H1 (cell line): ENCODE measurements at regions not wholly inside any gene's neighbourhood (a gene's known extent, or its start where the extent isn't known, plus 50 kb on each side); places are given as distances from the start of the nearest gene placed in this dataset.

ENCODE experiments used
- CTCF ChIA-PET: fragments of 300-600 bp; sonication (Branson Sonifier 250); formaldehyde crosslinking; loops from one replicate; lab custom pipeline; 2021; ENCODE audit not compliant: partially characterized antibody; lab: Charles Lee
- POLR2A ChIA-PET: fragments of 300-600 bp; sonication (Branson Sonifier 250); formaldehyde crosslinking; loops from one replicate; lab custom pipeline; 2021; ENCODE audit warnings: inconsistent platforms; ENCODE audit not compliant: partially characterized antibody; lab: Charles Lee
- DNase-seq, 2 experiments: peaks; one replicate each; pipeline versions ENCODE4 v3.0.0 to v3.0.0-alpha.2; 2010 to 2022; ENCODE audit warnings: low spot score in 2 of 2, low read depth in 1 of 2, mixed read lengths in 1 of 2
- FAIRE-seq: peaks from 2 replicates; lab custom pipeline; 2011; peaks lifted over from hg19 to GRCh38; lab: Jason Lieb, UNC
- H2AFZ ChIP-seq: 2 replicates; pipeline ENCODE4 v1.8.1; 2012; ENCODE audit warnings: low read length, inconsistent platforms
- H2AK5ac ChIP-seq: 2 replicates; pipeline ENCODE4 v1.6.1; 2013; ENCODE audit warnings: low read depth, low read length
- H2BK120ac ChIP-seq: replicated peaks from 2 replicates; pipeline ENCODE3; 2013; ENCODE audit warnings: low read depth, low read length, inconsistent platforms
- H2BK12ac ChIP-seq: 2 replicates; pipeline ENCODE4 v1.6.1; 2013; ENCODE audit warnings: low read depth, low read length
- H2BK15ac ChIP-seq: 2 replicates; pipeline ENCODE4 v1.6.1; 2013; ENCODE audit warnings: low read length
- H2BK20ac ChIP-seq: 2 replicates; pipeline ENCODE4 v1.6.1; 2013; ENCODE audit warnings: low read length
- H2BK5ac ChIP-seq: 2 replicates; pipeline ENCODE4 v1.6.1; 2013; ENCODE audit warnings: low read depth, low read length
- H3K14ac ChIP-seq: 2 replicates; pipeline ENCODE4 v1.6.1; 2013; ENCODE audit warnings: inconsistent platforms; ENCODE audit not compliant: insufficient read length
- H3K18ac ChIP-seq: 2 replicates; pipeline ENCODE4 v1.6.1; 2013; ENCODE audit warnings: low read length; ENCODE audit errors: extremely low read depth
- H3K23ac ChIP-seq: 2 replicates; pipeline ENCODE4 v1.6.1; 2013; ENCODE audit warnings: inconsistent platforms; ENCODE audit not compliant: insufficient read length
- H3K23me2 ChIP-seq: 2 replicates; pipeline ENCODE4 v1.6.1; 2013; ENCODE audit warnings: low read depth, low read length
- H3K27ac ChIP-seq: 2 replicates; pipeline ENCODE4 v1.6.1; 2011; ENCODE audit warnings: low read depth, low read length, inconsistent platforms
- H3K27me3 ChIP-seq, 4 experiments: replicated peaks in 1 of 4; 1 replicate in 1 of 4; 2 replicates in 3 of 4; pipeline versions ENCODE4 v1.6.1 to v1.8.1; 2011 to 2013; ENCODE audit warnings: low read length in 3 of 4, mild to moderate bottlenecking in 3 of 4, inconsistent platforms in 2 of 4, mixed read lengths in 2 of 4, moderate library complexity in 1 of 4; ENCODE audit not compliant: control insufficient read depth in 3 of 4, insufficient read depth in 3 of 4; ENCODE audit errors: extremely low read depth in 1 of 4
- H3K36me3 ChIP-seq, 4 experiments: 2 replicates each; pipeline versions ENCODE4 v1.6.1 to v1.8.1; 2011 to 2013; ENCODE audit warnings: mild to moderate bottlenecking in 4 of 4, low read length in 3 of 4, moderate library complexity in 2 of 4, control low read depth in 1 of 4, inconsistent platforms in 1 of 4; ENCODE audit not compliant: insufficient read depth in 4 of 4, control insufficient read depth in 2 of 4
- H3K4ac ChIP-seq: replicated peaks from 2 replicates; pipeline ENCODE3; 2013; ENCODE audit warnings: low read length, low read depth, mixed read lengths, inconsistent platforms; ENCODE audit not compliant: insufficient read length
- H3K4me1 ChIP-seq, 4 experiments: replicated peaks in 1 of 4; 1 replicate in 1 of 4; 2 replicates in 3 of 4; pipeline versions ENCODE4 v1.6.1 to v1.8.1; 2011 to 2013; ENCODE audit warnings: low read length in 3 of 4, inconsistent platforms in 2 of 4, mixed read lengths in 1 of 4; ENCODE audit not compliant: insufficient read depth in 4 of 4, control insufficient read depth in 3 of 4
- H3K4me2 ChIP-seq, 2 experiments: 2 replicates each; pipeline versions ENCODE4 v1.6.1 to v1.8.1; 2011 to 2013; ENCODE audit warnings: low read depth in 2 of 2, low read length in 2 of 2, control low read depth in 1 of 2, inconsistent platforms in 1 of 2, mild to moderate bottlenecking in 1 of 2; ENCODE audit not compliant: insufficient read depth in 1 of 2
- H3K4me3 ChIP-seq, 4 experiments: fragments of 200-600, 300-600 bp in 1 of 4; sonication (generic), shearing (Covaris generic), sonication (Bioruptor Twin) in 1 of 4; 2 replicates each; pipeline versions ENCODE4 v1.5.1 to v1.8.1; 2011 to 2016; ENCODE audit warnings: low read length in 4 of 4, low read depth in 3 of 4, control low read depth in 2 of 4, inconsistent platforms in 2 of 4, mild to moderate bottlenecking in 2 of 4, mixed read lengths in 1 of 4, moderate library complexity in 1 of 4; ENCODE audit not compliant: insufficient read depth in 2 of 4; ENCODE audit errors: extremely low read depth in 1 of 4
- H3K56ac ChIP-seq: replicated peaks from 2 replicates; pipeline ENCODE3; 2013; ENCODE audit warnings: low read depth, mild to moderate bottlenecking, mixed read lengths, low read length, inconsistent platforms; ENCODE audit not compliant: insufficient read length
- H3K79me1 ChIP-seq: 2 replicates; pipeline ENCODE4 v1.6.1; 2013; ENCODE audit warnings: low read depth, low read length, control low read depth
- H3K79me2 ChIP-seq, 2 experiments: 2 replicates each; pipeline versions ENCODE4 v1.6.1 to v1.8.1; 2012 to 2013; ENCODE audit warnings: low read length in 2 of 2, mild to moderate bottlenecking in 2 of 2, inconsistent platforms in 1 of 2; ENCODE audit not compliant: insufficient read depth in 2 of 2, control insufficient read depth in 1 of 2
- H3K9ac ChIP-seq, 4 experiments: replicated peaks in 1 of 4; 1 replicate in 1 of 4; 2 replicates in 3 of 4; pipeline versions ENCODE4 v1.6.1 to v1.8.1; 2011 to 2013; ENCODE audit warnings: low read depth in 3 of 4, low read length in 3 of 4, control low read depth in 2 of 4, mild to moderate bottlenecking in 2 of 4, moderate library complexity in 2 of 4, inconsistent platforms in 1 of 4; ENCODE audit errors: extremely low read depth in 1 of 4
- H3K9me3 ChIP-seq, 2 experiments: 2 replicates each; pipeline versions ENCODE4 v1.6.1 to v1.8.1; 2012 to 2013; ENCODE audit warnings: mild to moderate bottlenecking in 2 of 2, moderate library complexity in 2 of 2, control low read depth in 1 of 2, inconsistent platforms in 1 of 2, low read depth in 1 of 2, low read length in 1 of 2, mixed read lengths in 1 of 2; ENCODE audit not compliant: insufficient read depth in 2 of 2
- H4K20me1 ChIP-seq, 2 experiments: replicated peaks in 1 of 2; 2 replicates each; pipeline versions ENCODE3 to v1.8.1; 2011 to 2013; ENCODE audit warnings: inconsistent platforms in 2 of 2, low read length in 2 of 2, mild to moderate bottlenecking in 1 of 2; ENCODE audit not compliant: insufficient read depth in 2 of 2, control insufficient read depth in 1 of 2
- H4K5ac ChIP-seq: 2 replicates; pipeline ENCODE4 v1.6.1; 2013; ENCODE audit warnings: low read length, low read depth, mixed read lengths, inconsistent platforms; ENCODE audit not compliant: insufficient read length
- H4K8ac ChIP-seq: 2 replicates; pipeline ENCODE4 v1.8.0; 2013; ENCODE audit warnings: mild to moderate bottlenecking, moderate library complexity, low read length, inconsistent platforms; ENCODE audit not compliant: insufficient read depth; ENCODE audit errors: extremely low read depth
- H4K91ac ChIP-seq: replicated peaks from 2 replicates; pipeline ENCODE3; 2013; ENCODE audit warnings: low read length, mixed read lengths, inconsistent platforms; ENCODE audit not compliant: insufficient read length
- MAFK ChIP-seq: IDR thresholded peaks from 2 replicates; pipeline ENCODE4 v1.6.1; 2012; ENCODE audit warnings: low read depth, mild to moderate bottlenecking, improper control_type of control experiment, low read length
- NRF1 ChIP-seq: IDR thresholded peaks from 2 replicates; pipeline ENCODE4 v1.6.1; 2011; ENCODE audit warnings: mild to moderate bottlenecking, low read depth, low read length, improper control_type of control experiment
- POLR2AphosphoS5 ChIP-seq: IDR thresholded peaks from 2 replicates; pipeline ENCODE4 v1.6.1; 2011; ENCODE audit warnings: low read depth, low read length
- RFX5 ChIP-seq: IDR thresholded peaks from 2 replicates; pipeline ENCODE4 v1.6.1; 2011; ENCODE audit warnings: low read depth, low read length, improper control_type of control experiment, borderline replicate concordance
- RXRA ChIP-seq: IDR thresholded peaks from 2 replicates; pipeline ENCODE4 v1.6.1; 2011; ENCODE audit warnings: low read depth, mild to moderate bottlenecking, low read length, moderate library complexity; ENCODE audit not compliant: insufficient read depth
- SIN3A ChIP-seq, 2 experiments: IDR thresholded peaks in 1 of 2; conservative IDR thresholded peaks in 1 of 2; 2 replicates each; pipeline ENCODE4 v1.6.1; 2011 to 2012; ENCODE audit warnings: low read length in 2 of 2, improper control_type of control experiment in 1 of 2, low read depth in 1 of 2, mild to moderate bottlenecking in 1 of 2
- YY1 ChIP-seq: IDR thresholded peaks from 2 replicates; pipeline ENCODE4 v1.6.1; 2011; ENCODE audit warnings: low read depth, mild to moderate bottlenecking, low read length
- TF ChIP-seq, protein P1 (sequence below): IDR thresholded peaks from 2 replicates; pipeline ENCODE4 v1.6.1; 2012; ENCODE audit warnings: inconsistent platforms
- TF ChIP-seq, protein P2 (sequence below): IDR thresholded peaks from 2 replicates; pipeline ENCODE4 v1.6.1; 2012; ENCODE audit warnings: low read length, inconsistent platforms

DNA sequence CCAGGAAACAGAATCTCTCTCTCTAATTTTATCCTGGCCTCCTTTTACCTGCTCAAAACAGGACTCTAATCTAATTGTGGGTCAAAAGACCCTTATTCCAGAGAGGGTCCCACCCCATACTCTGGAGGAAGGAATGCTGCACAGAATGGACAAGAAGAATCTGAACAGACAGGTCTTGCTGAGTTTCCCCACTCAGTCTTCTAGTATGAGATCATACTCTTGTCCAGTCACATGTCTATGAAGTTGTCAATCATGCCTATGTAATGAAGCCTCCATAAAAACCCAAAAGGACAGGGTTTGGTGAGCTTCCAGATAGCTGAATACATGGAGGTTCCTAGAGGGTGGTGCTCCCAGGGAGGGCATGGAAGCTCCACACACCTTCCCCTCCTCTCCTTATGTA lies 123.9 kb upstream of the FER start:
- Histone ChIP-seq H2BK20ac (no peak overlapping the region), H3K14ac (no peak overlapping the region), H3K23ac (no peak overlapping the region), H4K91ac (no peak overlapping the region), H3K56ac (no peak overlapping the region), H3K4me3 (no peak overlapping the region), H3K79me2 (no peaks in the 10 kb centered on the region), H3K27me3 (no peaks in the 10 kb centered on the region), H2BK120ac (no peak overlapping the region), H3K36me3 (no peaks in the 10 kb centered on the region), H3K18ac (no peak overlapping the region), H3K9ac (no peak overlapping the region), H3K79me1 (no peaks in the 10 kb centered on the region), H4K20me1 (no peaks in the 10 kb centered on the region), H3K23me2 (no peaks in the 10 kb centered on the region), H2BK5ac (no peak overlapping the region), H2BK12ac (no peak overlapping the region), H3K4me2 (no peak overlapping the region), H2AFZ (no peak overlapping the region), H3K27ac (no peak overlapping the region), H4K8ac (no peak overlapping the region), H3K4ac (no peak overlapping the region), H4K5ac (no peak overlapping the region), H2AK5ac (no peak overlapping the region), H3K4me1 (no peaks in the 10 kb centered on the region), H3K9me3 (no peaks in the 10 kb centered on the region), H2BK15ac (no peak overlapping the region)
- CTCF ChIA-PET: interaction anchor here (1.0 kb wide), 1 partner anchor 33 kb away, joined by 3 read pairs; no protein-coding TSS in a partner anchor
- no peak for TF ChIP-seq MAFK
- TF ChIP-seq, protein P1, sequence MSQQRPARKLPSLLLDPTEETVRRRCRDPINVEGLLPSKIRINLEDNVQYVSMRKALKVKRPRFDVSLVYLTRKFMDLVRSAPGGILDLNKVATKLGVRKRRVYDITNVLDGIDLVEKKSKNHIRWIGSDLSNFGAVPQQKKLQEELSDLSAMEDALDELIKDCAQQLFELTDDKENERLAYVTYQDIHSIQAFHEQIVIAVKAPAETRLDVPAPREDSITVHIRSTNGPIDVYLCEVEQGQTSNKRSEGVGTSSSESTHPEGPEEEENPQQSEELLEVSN: no peak
- TF ChIP-seq SIN3A (conservative IDR thresholded peaks at IDR 0.05 in 1 of 2, IDR thresholded peaks at IDR 0.05 in 1 of 2; ENCODE audit: low read depth in 1 of 2, low read length in 2 of 2): no peak
- no peak for TF ChIP-seq POLR2AphosphoS5
- TF ChIP-seq YY1: no peak
- no peak for TF ChIP-seq RXRA
- no peak for TF ChIP-seq NRF1
- no peak for TF ChIP-seq RFX5
- TF ChIP-seq, protein P2, sequence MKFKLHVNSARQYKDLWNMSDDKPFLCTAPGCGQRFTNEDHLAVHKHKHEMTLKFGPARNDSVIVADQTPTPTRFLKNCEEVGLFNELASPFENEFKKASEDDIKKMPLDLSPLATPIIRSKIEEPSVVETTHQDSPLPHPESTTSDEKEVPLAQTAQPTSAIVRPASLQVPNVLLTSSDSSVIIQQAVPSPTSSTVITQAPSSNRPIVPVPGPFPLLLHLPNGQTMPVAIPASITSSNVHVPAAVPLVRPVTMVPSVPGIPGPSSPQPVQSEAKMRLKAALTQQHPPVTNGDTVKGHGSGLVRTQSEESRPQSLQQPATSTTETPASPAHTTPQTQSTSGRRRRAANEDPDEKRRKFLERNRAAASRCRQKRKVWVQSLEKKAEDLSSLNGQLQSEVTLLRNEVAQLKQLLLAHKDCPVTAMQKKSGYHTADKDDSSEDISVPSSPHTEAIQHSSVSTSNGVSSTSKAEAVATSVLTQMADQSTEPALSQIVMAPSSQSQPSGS: no peak
- DNase-seq (no peak), FAIRE-seq (no peak)
- POLR2A ChIA-PET: no interaction called here
